ENCODE measurements at regions not wholly inside any gene's neighbourhood (a gene's known extent, or its start where the extent isn't known, plus 50 kb on each side); places are given as distances from the start of the nearest gene placed in this dataset.

DNA sequence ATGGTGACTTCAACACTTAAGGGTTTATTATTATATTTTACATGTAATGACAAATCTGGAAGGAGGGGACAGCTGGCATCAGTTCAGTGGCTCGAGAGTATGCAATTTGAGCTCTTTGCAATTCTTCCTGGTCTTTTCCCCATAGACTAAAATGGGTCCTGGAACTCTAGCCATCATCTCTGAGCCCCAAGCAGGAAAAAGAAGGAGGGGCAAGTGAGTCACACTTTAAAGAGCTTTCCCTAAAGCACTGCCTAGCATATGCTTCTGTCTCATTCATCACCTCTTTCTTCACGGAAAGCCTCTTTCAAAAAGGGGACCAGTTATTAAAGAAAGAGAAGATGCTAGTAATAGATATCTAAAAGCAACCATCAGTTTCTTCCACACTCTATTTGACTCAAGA, 466.3 kb downstream of the ZIC1 start:
- no peak for DNase-seq

DNA sequence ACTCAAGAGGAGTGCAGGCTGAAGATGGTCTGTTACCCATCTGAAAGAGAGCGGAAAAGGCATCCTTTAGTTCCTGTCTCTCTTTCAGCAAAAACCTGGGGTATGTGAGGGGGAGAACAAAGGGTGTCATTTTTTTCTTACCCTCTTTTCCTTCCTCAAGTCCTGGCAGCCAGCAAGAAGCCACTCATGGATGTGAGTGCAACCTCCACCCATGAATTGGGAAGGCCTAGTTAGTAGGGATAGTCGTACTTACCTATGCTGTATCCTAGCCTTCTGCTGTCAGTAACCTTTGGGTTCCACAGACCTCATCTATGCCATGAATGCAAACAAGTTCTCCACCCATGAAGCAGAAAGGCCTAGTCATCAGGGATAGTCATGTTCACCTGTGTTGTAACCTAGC, 472.8 kb downstream of the ZIC1 start:
- DNase-seq, result no peak

GRCh38 chr3:147886879-147887278, 477.7 kb downstream of the ZIC1 start:
- no peak for DNase-seq

DNA sequence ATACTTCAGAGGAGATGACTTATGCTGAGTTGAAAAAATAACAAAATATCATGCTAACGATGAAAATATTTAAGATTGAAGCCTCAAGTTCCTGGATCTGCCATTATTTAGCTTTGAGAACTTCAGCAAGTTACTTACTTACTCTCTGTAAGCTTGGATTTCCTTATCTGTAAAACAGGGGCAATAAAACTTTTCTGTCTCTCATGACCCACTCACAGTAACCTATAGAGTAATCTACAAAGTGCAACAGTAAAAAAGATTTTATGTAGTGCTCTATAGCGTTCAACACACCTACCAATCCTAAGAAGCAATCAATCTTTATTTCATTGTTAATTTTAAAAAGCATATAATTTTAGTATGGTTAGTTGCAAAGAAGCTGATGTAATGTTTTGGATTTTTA, 478.6 kb downstream of the ZIC1 start:
- DNase-seq, result no peak

- DNase-seq, result no peak
Observed at GRCh38 chr3:147890114-147890513, 480.9 kb downstream of the ZIC1 start.

DNA sequence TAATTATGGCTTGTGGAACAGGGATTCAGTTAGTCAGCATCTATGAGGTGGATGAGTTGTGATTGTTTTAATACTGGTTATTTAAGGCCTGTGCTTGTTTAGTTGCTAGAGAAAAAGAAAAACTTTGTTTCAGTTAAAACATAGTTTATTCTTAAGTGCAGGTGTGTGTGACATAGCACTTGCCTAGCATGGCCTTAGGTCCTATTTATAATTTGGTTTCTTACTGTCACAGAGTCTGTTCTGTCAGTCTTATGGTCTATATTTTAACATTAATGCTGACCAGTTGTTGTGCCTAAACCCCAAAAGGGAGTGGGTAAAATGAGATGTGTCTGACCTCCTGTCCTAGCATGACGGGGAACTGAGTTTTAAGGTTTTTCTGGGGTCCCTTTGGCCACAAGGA, 486.3 kb downstream of the ZIC1 start:
- DNase-seq, result no peak

DNA sequence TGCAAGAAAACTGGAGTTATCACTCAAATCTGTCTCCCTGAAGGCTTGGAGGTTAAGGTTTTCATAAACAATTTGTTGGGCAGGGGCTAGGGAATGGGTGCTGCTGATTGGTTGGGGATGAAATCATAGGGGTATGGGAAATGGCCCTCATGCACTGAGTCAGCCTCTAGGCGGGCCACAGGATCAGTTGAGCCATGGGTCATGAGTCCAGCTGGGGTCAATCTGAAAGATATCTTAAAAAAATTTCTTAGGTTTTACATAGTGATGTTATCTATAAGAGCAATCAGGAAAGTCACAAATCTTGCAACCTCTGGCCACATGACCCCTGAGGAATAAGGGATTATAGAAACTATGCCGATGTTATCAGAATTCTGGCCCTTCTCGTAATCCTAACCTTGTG, 491.7 kb downstream of the ZIC1 start:
- DNase-seq, result no peak

- no peak for DNase-seq
Observed at GRCh38 chr3:147903026-147903425, 493.9 kb downstream of the ZIC1 start.

DNA sequence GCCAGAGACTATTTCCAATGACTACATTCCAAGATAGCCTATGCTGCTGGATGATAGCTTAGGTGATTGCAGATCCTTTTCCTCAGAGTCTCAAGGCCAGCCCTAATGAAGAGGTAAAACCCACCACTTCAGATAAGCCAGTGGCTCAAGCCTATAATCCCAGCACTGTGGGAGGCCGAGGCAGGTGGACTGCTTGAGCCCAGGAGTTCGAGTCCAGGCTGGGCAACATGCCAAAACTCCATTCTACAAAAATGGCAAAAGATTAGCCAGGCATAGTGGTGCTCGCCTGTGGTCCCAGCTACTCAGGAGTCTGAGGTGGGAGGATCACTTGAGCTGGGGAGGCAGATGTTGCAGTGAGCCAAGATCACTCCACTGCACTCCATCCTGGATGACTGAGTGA, 495.3 kb downstream of the ZIC1 start:
- no peak for DNase-seq

DNA sequence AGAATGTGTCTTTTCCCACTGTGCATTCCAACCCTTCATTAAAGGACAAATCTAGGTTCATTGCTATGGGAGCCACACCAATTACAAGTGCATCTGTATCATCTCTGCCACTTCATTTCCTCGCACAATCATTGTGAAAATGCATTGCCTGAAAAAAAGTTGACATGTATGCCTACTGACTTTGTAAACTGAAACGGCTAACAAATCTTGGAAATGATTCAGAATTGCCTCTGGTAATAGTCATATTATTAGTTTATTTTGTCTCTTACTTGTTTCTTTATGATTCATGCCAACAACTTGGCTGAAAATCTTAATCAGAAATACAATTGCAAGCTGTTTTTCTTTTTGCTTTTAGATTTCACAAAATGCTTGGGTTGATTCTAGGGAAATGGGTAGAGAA, 497.1 kb downstream of the ZIC1 start:
- no peak for DNase-seq

- DNase-seq, result no peak
Observed at GRCh38 chr3:147914532-147914931, 505.4 kb downstream of the ZIC1 start.

DNA sequence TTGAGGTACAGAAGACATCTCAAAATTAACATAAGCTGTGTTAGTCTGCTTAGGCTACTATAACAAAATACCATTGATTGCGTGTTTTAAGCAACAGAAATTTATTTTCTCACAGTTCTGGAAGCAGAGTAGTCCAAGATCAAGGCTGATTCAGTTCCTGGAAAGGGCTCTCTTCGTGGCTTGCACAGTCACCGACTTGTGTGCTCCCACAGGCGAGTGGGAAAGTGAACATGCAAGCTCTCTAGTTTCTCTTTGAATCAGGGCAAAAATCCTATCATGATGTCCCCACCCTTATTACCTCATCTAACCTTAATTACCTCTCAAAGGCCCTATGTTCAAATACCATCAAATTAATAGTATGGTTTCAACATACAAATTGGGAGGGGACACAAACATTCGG, 505.9 kb downstream of the ZIC1 start:
- no peak for DNase-seq

DNA sequence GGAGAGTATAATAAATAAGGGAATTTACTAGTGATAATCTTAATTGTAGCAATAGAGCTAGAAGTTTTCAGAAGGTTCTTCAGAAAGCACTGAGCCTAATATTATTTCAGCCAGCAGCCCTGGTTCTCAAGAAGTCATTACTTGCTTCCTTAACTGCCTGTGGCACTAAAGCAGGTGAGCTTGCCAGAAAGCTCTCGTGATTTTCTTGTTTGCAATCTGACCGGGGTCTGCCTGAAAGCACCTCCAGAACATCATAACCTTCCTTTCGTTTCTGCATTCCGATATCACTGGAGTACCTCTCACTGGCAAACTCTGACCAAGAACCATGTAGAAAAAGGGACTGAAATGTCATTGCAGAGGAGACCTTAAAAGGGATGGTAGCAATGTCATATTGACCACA, 510.3 kb downstream of the ZIC1 start:
- no peak for DNase-seq

DNA sequence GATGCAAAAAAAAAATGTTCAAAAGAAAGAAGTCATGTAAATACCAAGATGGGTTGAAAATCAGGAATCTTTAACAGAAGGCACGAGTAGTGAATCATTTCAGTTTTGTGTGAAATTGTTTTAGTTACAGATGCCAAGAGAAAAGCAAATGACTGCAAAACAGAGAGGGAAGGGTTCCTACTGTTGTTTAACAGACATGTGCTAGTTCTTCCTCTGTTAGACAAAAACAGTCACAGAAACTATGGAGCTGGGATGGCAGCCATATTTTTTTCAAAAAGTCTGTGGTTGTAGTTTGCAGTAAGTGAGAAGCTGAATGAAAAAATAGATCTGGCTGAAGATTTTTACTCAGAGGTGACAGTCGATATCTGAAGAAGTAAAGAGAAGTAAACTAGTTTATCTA, 511.9 kb downstream of the ZIC1 start:
- no peak for DNase-seq

GRCh38 chr3:147924755-147925154, 515.6 kb downstream of the ZIC1 start:
- no peak for DNase-seq

GRCh38 chr3:147925272-147925671, 516.1 kb downstream of the ZIC1 start:
- no peak for DNase-seq

GRCh38 chr3:147930232-147930807, 521.2 kb downstream of the ZIC1 start:
- no peak for DNase-seq

GRCh38 chr3:147934451-147935180, 525.5 kb downstream of the ZIC1 start:
- peak; percentile 29 for DNase-seq

GRCh38 chr3:147937341-147937740, 528.2 kb downstream of the ZIC1 start:
- no peak for DNase-seq

DNA sequence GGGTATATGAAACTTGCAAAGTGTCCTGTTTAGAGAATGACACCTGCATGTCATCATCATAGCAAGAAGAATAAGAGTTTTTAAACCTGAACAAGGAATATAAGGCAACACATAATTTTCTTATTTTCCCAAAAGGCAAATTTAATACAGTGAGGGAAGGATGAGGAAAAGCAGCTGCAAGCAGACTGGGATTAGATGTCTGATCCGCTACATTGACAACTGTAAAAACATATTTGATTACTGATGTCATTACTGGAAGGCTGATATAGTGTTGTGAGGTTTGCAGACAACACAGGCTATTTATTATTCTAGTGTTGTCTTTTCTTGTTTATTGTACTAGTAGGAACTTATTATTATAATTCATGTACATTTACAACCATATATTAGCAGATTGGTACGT, 528.7 kb downstream of the ZIC1 start:
- DNase-seq, result no peak

DNA sequence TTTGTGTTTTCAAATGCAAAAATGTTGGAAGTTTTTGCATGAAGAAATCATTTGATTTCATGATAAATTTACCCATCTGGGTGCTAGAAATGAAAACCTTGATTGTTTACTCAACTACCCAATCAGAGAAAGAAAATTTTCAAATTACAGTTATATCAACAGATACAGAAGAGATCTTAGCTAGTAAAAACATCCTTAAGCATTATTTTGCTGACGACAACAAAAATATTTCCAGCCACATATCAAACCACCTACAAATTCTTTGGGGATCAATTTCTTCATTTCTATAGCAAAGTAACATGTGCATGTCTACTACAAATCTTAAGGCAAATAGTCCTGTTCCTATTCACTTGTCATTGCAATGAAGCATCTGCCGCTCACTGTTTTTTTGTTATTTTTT, 530.3 kb downstream of the ZIC1 start:
- DNase-seq, result no peak

DNA sequence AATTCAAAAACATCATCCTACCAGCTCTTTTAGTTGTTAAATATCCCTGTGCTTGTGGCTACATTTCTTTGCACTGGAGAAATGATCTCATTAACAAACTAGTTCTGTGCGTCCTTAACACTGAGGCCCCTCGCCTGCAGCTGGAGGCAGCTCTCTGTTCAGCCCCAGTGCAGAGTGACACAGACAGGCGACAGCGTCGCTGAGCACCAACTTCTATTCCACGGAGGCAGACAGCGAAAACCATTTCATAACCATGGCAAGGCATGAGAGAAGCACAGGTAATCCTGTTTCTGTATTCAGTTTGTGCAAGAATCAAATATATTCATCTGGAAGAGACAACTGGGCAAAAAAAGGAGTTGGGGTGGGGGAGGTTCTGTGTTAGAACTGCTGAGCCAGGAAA, 530.7 kb downstream of the ZIC1 start:
- no peak for DNase-seq

DNA sequence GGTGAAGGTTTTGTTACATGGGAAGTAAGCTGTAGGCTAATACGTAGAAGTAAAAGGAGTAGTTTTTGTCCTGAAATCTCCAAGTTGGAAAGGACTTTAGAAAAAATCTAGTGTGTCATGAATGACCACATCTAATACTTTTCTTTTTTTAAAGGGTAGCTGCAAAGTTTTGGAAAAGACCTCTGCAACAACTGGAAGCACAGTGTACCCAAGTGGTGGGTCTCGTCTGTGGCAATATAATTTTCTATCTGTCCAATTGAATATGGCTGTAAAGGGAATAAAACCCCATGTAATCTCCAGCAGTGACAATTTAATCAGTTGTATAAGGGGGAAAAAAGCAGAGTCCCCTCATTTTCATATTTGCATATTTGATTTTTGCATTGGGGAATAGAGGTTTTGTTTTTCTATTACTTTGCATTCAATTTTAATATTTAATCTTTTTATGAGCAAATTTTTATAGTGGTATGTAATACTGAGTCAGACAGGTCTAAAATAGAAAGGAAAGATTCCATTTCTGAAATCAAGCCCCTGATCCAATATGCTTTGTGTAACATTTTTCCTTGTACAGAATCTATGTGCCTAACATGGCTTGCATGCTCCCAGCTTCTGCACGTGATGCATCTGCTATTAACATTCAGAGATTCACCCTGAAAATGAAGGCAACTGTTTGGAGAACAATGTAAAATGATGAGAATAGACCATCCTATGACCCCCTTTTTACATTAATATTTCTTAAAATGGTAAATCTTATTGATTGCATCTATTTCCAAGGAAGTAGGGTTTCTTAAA, 531.4 kb downstream of the ZIC1 start:
- no peak for DNase-seq

GRCh38 chr3:147941969-147942368, 532.8 kb downstream of the ZIC1 start:
- DNase-seq, result no peak
